SK-N-MC (cell line): ENCODE measurements at regions not wholly inside any gene's neighbourhood (a gene's known extent, or its start where the extent isn't known, plus 50 kb on each side); places are given as distances from the start of the nearest gene placed in this dataset.

ENCODE experiments used
- EZH2 ChIP-seq: fragments of 200-600 bp; sonication (generic); IDR thresholded peaks from one replicate; pipeline ENCODE4 v1.6.1; 2017; ENCODE audit warnings: antibody characterized with exemption
- POLR2AphosphoS5 ChIP-seq: IDR thresholded peaks from 2 replicates; pipeline ENCODE4 v1.6.1; 2012; ENCODE audit warnings: mild to moderate bottlenecking, low read depth, low read length, borderline replicate concordance

DNA sequence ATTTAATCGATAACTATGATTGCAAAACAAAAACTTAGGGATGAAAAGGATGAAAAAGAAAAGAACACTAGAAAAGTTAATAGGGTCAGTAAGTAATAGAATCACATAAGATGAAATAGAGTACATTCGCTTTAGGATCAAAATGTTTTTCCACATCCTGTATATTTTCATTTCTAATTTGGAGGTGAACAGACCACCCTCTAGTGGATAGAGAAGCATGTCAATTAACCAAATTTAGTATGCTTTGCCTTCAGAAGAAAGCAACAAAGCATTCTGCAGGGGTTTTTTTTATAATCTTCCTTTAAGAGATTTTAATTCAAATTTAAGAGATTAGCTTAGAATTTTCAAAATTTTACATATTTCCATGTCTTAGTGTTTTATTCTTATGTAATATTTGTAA lies 611.0 kb upstream of the SGCG start:
- no peak for TF ChIP-seq POLR2AphosphoS5
- no peak for TF ChIP-seq EZH2
